Activated T-helper 2 cell treated with anti-CD3 and anti-CD28 coated beads, Interferon-gamma antibody, Interleukin-2, Interleukin-4, amounts not matched to agents 10 μg/mL and 5 μg/mL and 100 μg/mL, durations not matched to agents 14 hours and 24 hours and 36 hours (primary cell): ENCODE measurements at regions not wholly inside any gene's neighbourhood (a gene's known extent, or its start where the extent isn't known, plus 50 kb on each side); places are given as distances from the start of the nearest gene placed in this dataset.

ENCODE experiments used
- DNase-seq: peaks from one replicate; pipeline ENCODE4 v3.0.0; 2021; ENCODE audit warnings: low spot score
- H3K27ac Mint-ChIP-seq: one replicate; pipeline ENCODE4 v1.8.0; 2021; ENCODE audit warnings: mixed read lengths
- H3K27me3 Mint-ChIP-seq: one replicate; pipeline ENCODE4 v1.8.0; 2021; ENCODE audit warnings: low read depth, mixed read lengths
- H3K36me3 Mint-ChIP-seq: one replicate; pipeline ENCODE4 v1.8.0; 2021; ENCODE audit warnings: low read depth, mixed read lengths
- H3K4me1 Mint-ChIP-seq: one replicate; pipeline ENCODE4 v1.8.0; 2021; ENCODE audit warnings: low read depth, mixed read lengths
- H3K4me3 Mint-ChIP-seq: one replicate; pipeline ENCODE4 v1.8.0; 2021; ENCODE audit warnings: low read depth, mild to moderate bottlenecking, moderate library complexity, mixed read lengths
- H3K9me3 Mint-ChIP-seq: one replicate; pipeline ENCODE4 v1.8.0; 2021; ENCODE audit warnings: mixed read lengths
- intact Hi-C: fragments of 100-400 bp; cut with micrococcal nuclease; formaldehyde crosslinking; loops from one replicate; pipeline ENCODE4 v1.15.1; 2023

DNA sequence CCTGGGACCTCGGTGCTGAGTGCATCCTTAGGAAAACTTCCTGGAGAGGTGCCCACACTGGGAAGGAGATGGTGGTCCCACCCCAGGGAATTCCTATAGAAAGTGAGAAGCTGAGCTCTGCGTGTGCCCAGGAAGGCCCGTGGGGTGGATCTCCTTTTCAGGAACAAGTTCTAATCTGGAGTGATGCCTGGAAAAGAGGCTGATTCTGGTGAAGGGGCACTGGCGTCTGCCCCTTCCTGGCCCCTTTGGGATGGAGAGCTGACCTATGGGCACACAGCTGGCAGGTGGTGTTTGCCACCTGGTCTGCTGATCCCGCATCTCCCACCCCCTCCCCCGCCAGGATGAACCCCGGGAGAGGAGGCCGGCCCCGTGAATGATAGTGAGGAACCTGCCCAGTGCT is 142.0 kb upstream of the RTL1 start:
- DNase-seq = no peak
- intact Hi-C loops = no loop called here
- no peaks in the 10 kb centered on the region for H3K27me3 Mint-ChIP-seq

DNA sequence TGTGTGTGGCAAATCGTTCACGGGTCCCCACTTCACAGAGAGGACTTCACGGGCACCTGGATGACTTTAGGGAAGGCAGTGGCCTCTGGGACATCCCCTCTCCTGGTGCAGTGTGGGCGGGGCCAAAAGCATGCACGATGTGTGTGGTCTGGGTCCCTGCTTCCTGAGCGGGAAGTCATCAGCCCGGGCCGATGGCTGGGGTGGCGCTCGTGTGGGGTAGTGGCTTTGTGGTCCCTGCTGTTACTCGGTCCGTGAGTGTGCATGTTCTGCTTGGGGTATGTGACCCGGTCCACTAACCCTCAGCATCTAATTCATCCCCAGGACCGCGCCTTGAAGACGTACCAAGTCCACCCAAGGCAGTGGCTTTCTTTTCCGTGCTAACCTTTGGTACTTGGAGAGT is 142.5 kb upstream of the RTL1 start:
- no peak for DNase-seq
- H3K9me3 Mint-ChIP-seq = no peaks in the 10 kb centered on the region
- no peaks in the 10 kb centered on the region for H3K4me1 Mint-ChIP-seq
- H3K36me3 Mint-ChIP-seq = no peaks in the 10 kb centered on the region
- no peaks in the 10 kb centered on the region for H3K27me3 Mint-ChIP-seq
- H3K27ac Mint-ChIP-seq = no peak overlapping the region
- no peak overlapping the region for H3K4me3 Mint-ChIP-seq
- intact Hi-C loops = no loop called here

More for the DNA sequence above, 142.0 kb upstream of the RTL1 start:
- no peaks in the 10 kb centered on the region for H3K9me3 Mint-ChIP-seq
- no peaks in the 10 kb centered on the region for H3K36me3 Mint-ChIP-seq
- no peaks in the 10 kb centered on the region for H3K4me1 Mint-ChIP-seq
- H3K27ac Mint-ChIP-seq = no peak overlapping the region
- no peak overlapping the region for H3K4me3 Mint-ChIP-seq

DNA sequence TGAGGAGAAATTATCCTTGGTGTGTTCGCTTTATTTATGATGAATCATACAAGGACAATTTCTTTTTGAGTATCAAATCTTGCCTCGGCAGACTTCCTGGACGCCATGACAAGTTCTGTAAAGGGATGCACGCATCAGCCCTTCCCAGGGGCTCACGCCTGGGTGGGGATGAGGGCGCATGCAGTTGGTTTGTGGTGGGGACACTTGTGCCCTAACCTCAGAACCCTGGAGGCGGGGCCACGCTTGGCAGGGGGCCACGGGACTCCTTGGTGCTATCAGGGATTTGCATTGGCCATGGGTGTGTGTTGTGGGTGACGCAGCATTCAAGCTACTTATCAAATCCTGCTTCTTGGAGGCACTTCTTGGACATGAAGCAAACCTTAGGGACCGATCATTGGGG is 143.8 kb upstream of the RTL1 start:
- Mint-ChIP-seq H3K4me3 (no peak overlapping the region), H3K36me3 (no peaks in the 10 kb centered on the region), H3K27ac (no peak overlapping the region), H3K4me1 (no peaks in the 10 kb centered on the region), H3K9me3 (no peaks in the 10 kb centered on the region), H3K27me3 (no peaks in the 10 kb centered on the region)
- intact Hi-C loops = no loop called here
- DNase-seq = no peak

DNA sequence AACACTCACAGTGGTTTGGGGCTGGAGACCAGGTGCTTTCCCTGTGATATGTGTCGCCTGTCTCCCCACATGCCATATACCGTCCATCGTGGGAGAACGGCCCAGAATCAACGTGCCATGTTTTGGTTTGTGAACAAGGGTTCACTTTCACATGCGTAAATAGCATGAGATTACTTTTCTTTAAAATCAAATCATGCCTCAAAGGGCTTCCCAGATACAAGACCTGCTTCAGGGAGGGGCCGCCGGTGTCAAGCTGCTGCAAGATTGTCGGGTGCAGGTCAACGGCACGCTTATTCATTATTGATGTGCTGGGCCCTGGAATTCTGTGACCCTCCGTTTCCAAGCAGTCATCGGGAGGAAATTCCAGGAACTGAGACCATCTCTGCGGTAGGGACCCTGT is 145.2 kb upstream of the RTL1 start:
- Mint-ChIP-seq H3K4me3 (no peak overlapping the region), H3K27ac (no peak overlapping the region), H3K4me1 (no peaks in the 10 kb centered on the region), H3K9me3 (no peaks in the 10 kb centered on the region), H3K27me3 (no peaks in the 10 kb centered on the region), H3K36me3 (no peaks in the 10 kb centered on the region)
- no peak for DNase-seq
- intact Hi-C loops = no loop called here

DNA sequence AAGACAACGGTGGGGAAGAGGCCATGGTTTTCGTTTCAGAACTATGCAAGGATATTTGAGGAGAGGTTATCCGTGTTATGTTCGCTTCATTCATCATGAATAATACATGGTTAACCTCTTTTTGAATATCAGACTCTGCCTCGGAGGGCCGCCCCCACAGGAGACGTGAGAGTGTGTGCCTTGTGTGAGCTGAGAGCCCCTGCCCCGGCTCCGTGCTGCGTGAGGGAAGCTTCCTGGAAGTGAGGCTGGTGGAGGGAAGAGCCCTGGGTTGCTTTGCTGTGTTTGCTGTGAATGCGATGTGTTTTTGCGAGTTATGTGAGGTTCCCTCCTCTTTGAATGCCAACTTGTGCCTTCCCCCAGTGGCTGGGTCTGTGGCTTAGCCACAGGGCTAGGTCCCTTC is 146.0 kb upstream of the RTL1 start:
- Mint-ChIP-seq H3K36me3 (no peaks in the 10 kb centered on the region), H3K27ac (no peak overlapping the region), H3K4me3 (no peak overlapping the region), H3K9me3 (no peaks in the 10 kb centered on the region), H3K4me1 (no peaks in the 10 kb centered on the region), H3K27me3 (no peaks in the 10 kb centered on the region)
- no peak for DNase-seq
- intact Hi-C loops = no loop called here

DNA sequence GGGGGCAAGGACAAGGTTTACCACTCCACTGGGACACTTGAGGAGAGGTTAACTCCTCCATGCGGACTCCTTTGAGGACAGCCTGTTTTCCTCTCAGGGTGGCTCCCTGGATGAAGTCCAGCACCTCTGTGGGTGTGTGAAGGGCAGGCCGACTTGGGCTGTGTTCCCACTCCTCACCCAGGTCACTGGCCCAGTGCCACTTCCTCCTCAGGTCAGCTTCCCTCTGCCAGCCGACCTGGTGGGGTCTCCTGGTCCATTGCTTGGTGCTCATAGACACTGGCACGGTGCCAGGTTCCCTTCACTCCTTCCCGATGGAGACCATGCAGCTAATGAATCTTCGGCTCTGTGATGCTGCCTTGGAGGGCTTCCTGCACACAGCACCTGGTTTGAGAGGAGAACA is 146.4 kb upstream of the RTL1 start:
- intact Hi-C loops = no loop called here
- no peak for DNase-seq
- H3K4me1 Mint-ChIP-seq = no peaks in the 10 kb centered on the region
- H3K9me3 Mint-ChIP-seq = no peaks in the 10 kb centered on the region
- no peak overlapping the region for H3K4me3 Mint-ChIP-seq
- H3K27ac Mint-ChIP-seq = no peak overlapping the region
- no peaks in the 10 kb centered on the region for H3K36me3 Mint-ChIP-seq
- H3K27me3 Mint-ChIP-seq = no peaks in the 10 kb centered on the region

DNA sequence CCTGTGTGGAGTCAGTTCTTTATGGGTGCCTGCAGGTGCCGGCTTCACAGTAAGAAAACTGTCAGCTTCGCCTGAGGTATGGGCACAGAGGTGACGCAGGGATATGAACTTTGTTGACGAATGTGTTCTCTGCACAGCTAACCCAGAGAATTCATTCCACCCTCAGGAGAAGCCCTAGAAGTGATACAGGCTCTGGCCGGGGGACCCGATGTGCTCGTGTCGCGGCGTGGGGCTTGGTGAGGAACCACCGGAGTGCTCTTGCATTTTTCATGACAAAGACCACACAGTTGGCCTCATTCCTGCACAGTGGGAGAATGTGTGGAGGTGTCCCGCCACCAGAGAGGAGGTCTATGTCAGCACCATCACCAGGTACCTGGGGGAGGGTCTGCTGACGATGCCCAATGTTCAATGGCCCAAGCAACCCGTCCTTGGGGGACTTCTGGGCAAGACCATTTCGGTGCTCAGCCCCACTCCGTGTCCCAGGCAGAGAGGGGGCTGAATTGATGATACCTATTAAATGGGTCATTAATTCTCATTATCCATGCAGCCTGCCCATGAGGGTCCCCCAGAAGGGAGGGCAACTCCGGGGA is 147.5 kb upstream of the RTL1 start:
- Mint-ChIP-seq H3K9me3 (no peaks in the 10 kb centered on the region), H3K4me1 (no peaks in the 10 kb centered on the region), H3K4me3 (no peak overlapping the region), H3K27me3 (no peaks in the 10 kb centered on the region), H3K36me3 (no peaks in the 10 kb centered on the region), H3K27ac (no peak overlapping the region)
- no peak for DNase-seq
- intact Hi-C loops = no loop called here

DNA sequence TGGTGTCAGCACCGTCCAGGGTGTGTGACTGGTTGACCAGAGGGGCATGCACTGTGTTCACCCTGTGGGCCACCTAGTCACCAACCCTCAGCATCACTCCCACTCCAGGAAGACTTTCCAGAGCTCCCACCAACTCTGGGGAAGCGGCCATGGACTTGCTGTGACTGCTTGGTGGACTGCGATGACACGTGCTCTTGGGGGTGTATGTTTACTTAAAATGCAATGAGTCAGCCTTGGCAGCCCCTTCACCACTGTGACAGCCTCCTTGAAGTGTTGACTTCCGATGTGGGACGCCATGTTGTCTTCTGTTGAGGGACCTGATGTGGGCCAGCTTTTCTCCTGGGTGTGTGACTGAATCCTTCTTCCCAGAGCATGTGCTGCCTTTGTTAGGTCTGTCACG is 151.1 kb upstream of the RTL1 start:
- DNase-seq = no peak
- no peak overlapping the region for H3K4me3 Mint-ChIP-seq
- no peaks in the 10 kb centered on the region for H3K27me3 Mint-ChIP-seq
- H3K36me3 Mint-ChIP-seq = no peaks in the 10 kb centered on the region
- no peak overlapping the region for H3K27ac Mint-ChIP-seq
- intact Hi-C loops = no loop called here
- no peaks in the 10 kb centered on the region for H3K4me1 Mint-ChIP-seq
- H3K9me3 Mint-ChIP-seq = peaks cover 9% of the 10 kb centered on the region

DNA sequence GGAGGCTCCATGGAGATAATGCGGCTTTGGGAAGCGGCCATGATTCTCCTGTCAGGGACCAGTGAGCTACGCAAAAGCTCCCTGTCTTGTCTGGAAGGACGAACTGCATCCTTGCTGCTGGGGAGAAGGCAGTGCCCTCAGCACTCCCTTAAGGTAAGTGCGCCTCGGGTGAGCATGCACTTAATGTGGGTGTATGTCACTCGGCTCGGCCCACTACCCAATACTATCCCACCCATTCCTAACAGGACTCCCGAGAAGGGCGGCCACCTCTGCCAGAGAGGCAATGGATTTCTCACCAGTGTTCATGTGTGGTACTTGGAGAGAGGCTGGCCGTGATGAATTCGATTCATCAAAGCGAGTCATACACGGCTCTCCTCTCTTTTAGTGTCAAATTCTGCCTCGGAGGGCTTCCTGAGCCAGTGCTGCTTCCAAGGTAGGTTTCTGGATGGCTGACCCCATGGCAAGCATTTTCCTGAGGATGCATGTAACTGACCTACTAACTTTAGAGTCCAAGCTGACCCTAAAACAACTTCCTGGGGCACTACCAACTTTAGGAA is 151.7 kb upstream of the RTL1 start:
- Mint-ChIP-seq H3K9me3 (peaks cover 9% of the 10 kb centered on the region), H3K27ac (no peak overlapping the region), H3K4me1 (no peaks in the 10 kb centered on the region), H3K4me3 (no peak overlapping the region), H3K36me3 (no peaks in the 10 kb centered on the region), H3K27me3 (no peaks in the 10 kb centered on the region)
- no peak for DNase-seq
- intact Hi-C loops = no loop called here

DNA sequence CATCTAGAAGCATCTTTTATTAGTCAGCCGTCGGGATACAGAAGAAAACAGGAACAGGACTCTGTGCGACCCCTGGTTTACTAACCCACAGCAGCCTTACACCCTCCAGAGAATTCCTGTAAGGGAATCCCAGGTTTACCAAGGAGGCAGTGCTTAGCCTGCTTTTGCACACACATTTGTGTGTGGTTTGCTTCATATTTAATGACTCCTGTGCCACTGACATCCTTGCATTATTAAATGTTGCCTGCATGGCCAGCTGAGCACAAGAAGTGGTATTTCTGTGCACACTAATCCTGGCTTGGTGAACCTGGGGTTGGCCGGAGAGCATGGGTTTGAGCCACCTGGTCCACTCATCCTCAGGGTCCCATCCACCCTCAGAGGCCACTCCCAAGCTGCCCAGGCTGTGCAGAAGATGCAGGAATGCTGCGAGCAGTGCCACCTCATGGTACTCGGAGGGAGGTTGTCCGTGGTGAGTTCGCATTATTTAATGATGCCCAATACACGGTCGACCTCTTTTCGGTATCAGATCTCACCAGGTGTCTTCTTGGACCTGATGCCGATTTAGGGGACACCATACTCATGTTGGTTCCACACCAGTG is 152.4 kb upstream of the RTL1 start:
- H3K9me3 Mint-ChIP-seq = peaks cover 9% of the 10 kb centered on the region
- no peak overlapping the region for H3K4me3 Mint-ChIP-seq
- DNase-seq = no peak
- intact Hi-C loops = no loop called here
- H3K27ac Mint-ChIP-seq = no peak overlapping the region
- H3K27me3 Mint-ChIP-seq = no peaks in the 10 kb centered on the region
- no peaks in the 10 kb centered on the region for H3K36me3 Mint-ChIP-seq
- H3K4me1 Mint-ChIP-seq = no peaks in the 10 kb centered on the region

DNA sequence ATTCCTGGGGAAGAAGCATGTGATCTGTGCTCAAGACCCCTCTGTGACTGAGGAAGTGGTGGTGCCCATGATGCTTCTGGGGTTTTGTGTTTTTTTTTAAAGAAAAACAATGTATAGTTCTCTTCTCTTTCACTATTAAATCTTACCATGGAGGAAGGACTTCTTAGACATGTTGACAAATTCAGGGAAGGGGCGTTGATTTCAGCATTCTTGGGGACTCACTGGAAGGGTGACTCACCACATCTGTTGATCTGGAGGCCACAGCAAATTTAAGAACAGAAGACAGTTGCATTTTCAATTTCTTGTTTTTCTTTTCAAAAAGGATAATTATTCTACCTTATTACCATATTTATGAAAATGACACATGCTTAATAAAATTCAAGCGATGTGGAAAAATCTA is 152.9 kb upstream of the RTL1 start:
- no peak overlapping the region for H3K27ac Mint-ChIP-seq
- no peaks in the 10 kb centered on the region for H3K4me1 Mint-ChIP-seq
- H3K4me3 Mint-ChIP-seq = no peak overlapping the region
- H3K36me3 Mint-ChIP-seq = no peaks in the 10 kb centered on the region
- H3K27me3 Mint-ChIP-seq = no peaks in the 10 kb centered on the region
- H3K9me3 Mint-ChIP-seq = peaks cover 9% of the 10 kb centered on the region
- no peak for DNase-seq
- intact Hi-C loops = no loop called here

DNA sequence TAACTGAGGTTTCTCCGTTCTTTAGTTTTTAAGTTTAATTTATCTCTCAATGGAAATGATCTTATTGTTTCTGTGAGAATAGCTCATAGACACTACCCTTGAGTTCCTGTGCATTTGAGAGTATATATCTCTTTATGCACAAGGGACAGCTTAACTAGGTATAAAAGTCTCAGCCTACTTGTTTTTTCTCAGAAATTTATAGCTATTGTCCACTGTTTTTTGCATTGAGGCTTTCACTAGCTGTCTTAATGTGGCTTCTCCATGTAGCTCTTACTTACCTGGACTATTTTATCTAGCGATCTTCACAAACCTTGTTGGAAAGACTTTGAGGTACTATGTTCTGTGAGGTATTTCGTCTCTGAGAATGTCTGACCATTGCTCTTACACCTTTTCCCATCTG is 153.9 kb upstream of the RTL1 start:
- Mint-ChIP-seq H3K9me3 (peaks cover 9% of the 10 kb centered on the region), H3K4me1 (no peaks in the 10 kb centered on the region), H3K27ac (no peak overlapping the region), H3K4me3 (no peak overlapping the region), H3K36me3 (no peaks in the 10 kb centered on the region), H3K27me3 (no peaks in the 10 kb centered on the region)
- no peak for DNase-seq
- intact Hi-C loops = no loop called here

DNA sequence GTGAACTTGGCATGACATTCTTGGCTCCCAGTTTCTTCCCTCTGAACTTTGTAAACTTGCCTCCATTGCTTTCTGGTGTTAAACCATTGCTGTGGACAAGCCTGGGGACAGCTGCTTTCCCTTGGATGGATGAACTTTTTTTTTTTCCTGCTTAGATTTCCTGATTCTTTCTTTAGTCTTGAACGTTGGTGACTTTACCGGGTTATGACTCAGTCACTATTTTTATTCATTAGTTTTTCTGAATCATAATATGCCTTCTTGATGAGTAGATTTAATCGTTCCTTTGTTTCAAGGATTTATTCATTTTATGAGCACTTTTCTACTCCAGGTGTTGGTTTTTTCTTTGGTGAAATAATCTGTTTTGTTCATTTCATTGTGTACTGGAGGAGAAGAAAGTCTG is 155.0 kb upstream of the RTL1 start:
- peaks cover 9% of the 10 kb centered on the region for H3K9me3 Mint-ChIP-seq
- intact Hi-C loops = no loop called here

More for the DNA sequence above, 155.0 kb upstream of the RTL1 start:
- no peak overlapping the region for H3K27ac Mint-ChIP-seq
- no peaks in the 10 kb centered on the region for H3K27me3 Mint-ChIP-seq
- H3K4me1 Mint-ChIP-seq = no peaks in the 10 kb centered on the region
- no peaks in the 10 kb centered on the region for H3K36me3 Mint-ChIP-seq
- H3K4me3 Mint-ChIP-seq = no peak overlapping the region
- no peak for DNase-seq
